BE2C (cell line): ENCODE measurements at regions not wholly inside any gene's neighbourhood (a gene's known extent, or its start where the extent isn't known, plus 50 kb on each side); places are given as distances from the start of the nearest gene placed in this dataset.

Experiments
- DNase-seq: peaks from one replicate; pipeline ENCODE4 v3.0.0-alpha.2; 2020
- H3K27me3 ChIP-seq: fragments of 250-450 bp; sonication (Bioruptor Pico); 2 replicates; pipeline ENCODE4 v1.5.1; 2020; ENCODE audit warnings: mild to moderate bottlenecking
- H3K36me3 ChIP-seq: fragments of 250-450 bp; sonication (Bioruptor Pico); 2 replicates; pipeline ENCODE4 v1.5.1; 2020; ENCODE audit warnings: mild to moderate bottlenecking
- H3K4me1 ChIP-seq: fragments of 250-450 bp; sonication (Bioruptor Pico); 2 replicates; pipeline ENCODE4 v1.5.1; 2020
- H3K4me3 ChIP-seq: 2 replicates; pipeline ENCODE4 v1.5.1; 2011; ENCODE audit warnings: low read depth, low read length
- H3K9me3 ChIP-seq: fragments of 250-450 bp; sonication (Bioruptor Pico); 2 replicates; pipeline ENCODE4 v1.5.1; 2020
- CTCF ChIP-seq: IDR thresholded peaks from 2 replicates; pipeline ENCODE4 v1.5.1; 2012; ENCODE audit warnings: mild to moderate bottlenecking, low read depth, low read length

GRCh38 chr18:33944493-33944892 lies 280.2 kb downstream of the NOL4 start:
- no peak for DNase-seq
- Histone ChIP-seq H3K36me3 (no peaks in the 10 kb centered on the region), H3K9me3 (no peaks in the 10 kb centered on the region), H3K27me3 (no peaks in the 10 kb centered on the region), H3K4me3 (no peak overlapping the region), H3K4me1 (no peaks in the 10 kb centered on the region)
- no peak for TF ChIP-seq CTCF

GRCh38 chr18:33937270-33937816 lies 287.4 kb downstream of the NOL4 start:
- Histone ChIP-seq H3K27me3 (no peaks in the 10 kb centered on the region), H3K4me3 (no peak overlapping the region), H3K36me3 (no peaks in the 10 kb centered on the region), H3K4me1 (no peaks in the 10 kb centered on the region), H3K9me3 (no peaks in the 10 kb centered on the region)
- TF ChIP-seq CTCF = no peak
- DNase-seq = no peak

GRCh38 chr18:33934258-33934657 lies 290.5 kb downstream of the NOL4 start:
- no peaks in the 10 kb centered on the region for H3K27me3 ChIP-seq
- no peaks in the 10 kb centered on the region for H3K9me3 ChIP-seq
- H3K4me3 ChIP-seq = no peak overlapping the region
- H3K36me3 ChIP-seq = no peaks in the 10 kb centered on the region
- H3K4me1 ChIP-seq = no peaks in the 10 kb centered on the region
- no peak for TF ChIP-seq CTCF
- no peak for DNase-seq

GRCh38 chr18:33928231-33928630 lies 296.5 kb downstream of the NOL4 start:
- DNase-seq = no peak
- TF ChIP-seq CTCF = no peak
- Histone ChIP-seq H3K36me3 (no peaks in the 10 kb centered on the region), H3K4me3 (no peak overlapping the region), H3K9me3 (no peaks in the 10 kb centered on the region), H3K27me3 (no peaks in the 10 kb centered on the region), H3K4me1 (peaks cover 4% of the 10 kb centered on the region)

GRCh38 chr18:33924576-33924975 lies 300.1 kb downstream of the NOL4 start:
- Histone ChIP-seq H3K36me3 (no peaks in the 10 kb centered on the region), H3K27me3 (no peaks in the 10 kb centered on the region), H3K4me1 (peaks cover 4% of the 10 kb centered on the region), H3K4me3 (peak overlapping the region; percentile 44), H3K9me3 (no peaks in the 10 kb centered on the region)
- no peak for DNase-seq
- TF ChIP-seq CTCF = no peak

GRCh38 chr18:33923980-33924379 lies 300.7 kb downstream of the NOL4 start:
- no peaks in the 10 kb centered on the region for H3K36me3 ChIP-seq
- no peak for TF ChIP-seq CTCF
- H3K9me3 ChIP-seq = no peaks in the 10 kb centered on the region
- H3K27me3 ChIP-seq = no peaks in the 10 kb centered on the region
- peaks cover 4% of the 10 kb centered on the region for H3K4me1 ChIP-seq
- DNase-seq = peak; percentile 68
- H3K4me3 ChIP-seq = peak overlapping the region; percentile 44
